Hepatocyte (in vitro differentiated cells): ENCODE measurements at regions not wholly inside any gene's neighbourhood (a gene's known extent, or its start where the extent isn't known, plus 50 kb on each side); places are given as distances from the start of the nearest gene placed in this dataset.
"Not testable (repeated sequence)": the region's sequence is repeated elsewhere in the genome, so short reads cannot be mapped to it uniquely, and the experiment has no call there.

Experiments
- EZH2 ChIP-seq: fragments of 200-600 bp; sonication (generic); IDR thresholded peaks from 2 replicates; pipeline ENCODE4 v1.6.1; 2016; ENCODE audit warnings: antibody characterized with exemption, mild to moderate bottlenecking, borderline replicate concordance
- TF ChIP-seq, protein P1 (sequence below): fragments of 200-600 bp; sonication (generic); IDR thresholded peaks from 2 replicates; pipeline ENCODE4 v1.5.1; 2016; ENCODE audit warnings: antibody characterized with exemption, mild to moderate bottlenecking; ENCODE audit not compliant: poor library complexity

GRCh38 chr9:41035276-41035675 lies 93.2 kb downstream of the FOXD4L6 start:
- TF ChIP-seq, protein P1, sequence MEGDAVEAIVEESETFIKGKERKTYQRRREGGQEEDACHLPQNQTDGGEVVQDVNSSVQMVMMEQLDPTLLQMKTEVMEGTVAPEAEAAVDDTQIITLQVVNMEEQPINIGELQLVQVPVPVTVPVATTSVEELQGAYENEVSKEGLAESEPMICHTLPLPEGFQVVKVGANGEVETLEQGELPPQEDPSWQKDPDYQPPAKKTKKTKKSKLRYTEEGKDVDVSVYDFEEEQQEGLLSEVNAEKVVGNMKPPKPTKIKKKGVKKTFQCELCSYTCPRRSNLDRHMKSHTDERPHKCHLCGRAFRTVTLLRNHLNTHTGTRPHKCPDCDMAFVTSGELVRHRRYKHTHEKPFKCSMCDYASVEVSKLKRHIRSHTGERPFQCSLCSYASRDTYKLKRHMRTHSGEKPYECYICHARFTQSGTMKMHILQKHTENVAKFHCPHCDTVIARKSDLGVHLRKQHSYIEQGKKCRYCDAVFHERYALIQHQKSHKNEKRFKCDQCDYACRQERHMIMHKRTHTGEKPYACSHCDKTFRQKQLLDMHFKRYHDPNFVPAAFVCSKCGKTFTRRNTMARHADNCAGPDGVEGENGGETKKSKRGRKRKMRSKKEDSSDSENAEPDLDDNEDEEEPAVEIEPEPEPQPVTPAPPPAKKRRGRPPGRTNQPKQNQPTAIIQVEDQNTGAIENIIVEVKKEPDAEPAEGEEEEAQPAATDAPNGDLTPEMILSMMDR = not testable (repeated sequence)
- TF ChIP-seq EZH2 = not testable (repeated sequence)
